ENCODE measurements at regions not wholly inside any gene's neighbourhood (a gene's known extent, or its start where the extent isn't known, plus 50 kb on each side); places are given as distances from the start of the nearest gene placed in this dataset.

- Histone ChIP-seq H3K9me3 (ENCODE audit: control insufficient read depth, insufficient read depth, low read length) (no peaks in the 10 kb centered on the region), H3K4me1 (ENCODE audit: insufficient read depth, low read length) (no peaks in the 10 kb centered on the region), H3K36me3 (ENCODE audit: insufficient read depth, low read length) (no peaks in the 10 kb centered on the region), H3K9ac (ENCODE audit: low read depth, low read length) (no peak overlapping the region)
Observed at GRCh38 chr9:32322622-32323021, 61.8 kb upstream of the ACO1 start.

- H3K36me3 ChIP-seq (ENCODE audit: insufficient read depth, low read length), result no peaks in the 10 kb centered on the region
- no peaks in the 10 kb centered on the region for H3K9me3 ChIP-seq (ENCODE audit: control insufficient read depth, insufficient read depth, low read length)
- H3K9ac ChIP-seq (ENCODE audit: low read depth, low read length), result no peak overlapping the region
- H3K4me1 ChIP-seq (ENCODE audit: insufficient read depth, low read length), result no peaks in the 10 kb centered on the region
Observed at GRCh38 chr9:32326146-32326545, 58.3 kb upstream of the ACO1 start.

DNA sequence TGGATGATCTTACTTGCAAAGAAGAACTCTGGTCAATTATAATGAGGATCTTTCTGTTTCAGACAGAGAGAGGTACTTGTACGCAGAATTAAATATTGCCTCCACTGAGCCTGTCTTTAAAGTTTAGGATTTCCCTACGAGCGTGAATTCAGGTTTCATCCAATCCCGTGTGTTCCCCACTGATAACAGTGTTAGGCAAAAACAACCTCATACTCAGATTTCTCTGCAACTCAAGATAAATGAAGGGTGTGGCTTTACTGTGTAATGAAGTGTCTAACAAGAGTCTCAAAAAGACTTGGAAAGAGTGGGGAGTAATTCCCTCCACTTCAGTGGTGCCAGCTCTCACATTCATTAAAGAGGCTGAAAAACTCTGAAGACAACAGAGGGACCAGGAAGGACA, 53.2 kb upstream of the ACO1 start:
- Histone ChIP-seq H3K9me3 (ENCODE audit: control insufficient read depth, insufficient read depth, low read length) (no peaks in the 10 kb centered on the region), H3K4me1 (ENCODE audit: insufficient read depth, low read length) (no peaks in the 10 kb centered on the region; the same call in 1 of the 2 replicates), H3K36me3 (ENCODE audit: insufficient read depth, low read length) (no peaks in the 10 kb centered on the region)

GRCh38 chr9:32334112-32334511, 50.3 kb upstream of the ACO1 start:
- H3K9me3 ChIP-seq (ENCODE audit: control insufficient read depth, insufficient read depth, low read length), result no peaks in the 10 kb centered on the region
- no peaks in the 10 kb centered on the region for H3K36me3 ChIP-seq (ENCODE audit: insufficient read depth, low read length)
- H3K4me1 ChIP-seq (ENCODE audit: insufficient read depth, low read length), result no peaks in the 10 kb centered on the region; the same call in 1 of the 2 replicates
- no peak overlapping the region for H3K9ac ChIP-seq (ENCODE audit: low read depth, low read length)

More for the DNA sequence above, 53.2 kb upstream of the ACO1 start:
- H3K9ac ChIP-seq (ENCODE audit: low read depth, low read length), result no peak overlapping the region
